22Rv1 (cell line): ENCODE measurements at regions not wholly inside any gene's neighbourhood (a gene's known extent, or its start where the extent isn't known, plus 50 kb on each side); places are given as distances from the start of the nearest gene placed in this dataset.

ENCODE experiments used
- CTCF ChIP-seq: fragments of 450-650 bp; IDR thresholded peaks from 2 replicates; pipeline ENCODE4 v1.5.1; 2017; ENCODE audit warnings: mild to moderate bottlenecking
- ZFX ChIP-seq: fragments of 450-650 bp; IDR thresholded peaks from 2 replicates; pipeline ENCODE4 v1.6.1; 2017; ENCODE audit warnings: antibody characterized with exemption, borderline replicate concordance

DNA sequence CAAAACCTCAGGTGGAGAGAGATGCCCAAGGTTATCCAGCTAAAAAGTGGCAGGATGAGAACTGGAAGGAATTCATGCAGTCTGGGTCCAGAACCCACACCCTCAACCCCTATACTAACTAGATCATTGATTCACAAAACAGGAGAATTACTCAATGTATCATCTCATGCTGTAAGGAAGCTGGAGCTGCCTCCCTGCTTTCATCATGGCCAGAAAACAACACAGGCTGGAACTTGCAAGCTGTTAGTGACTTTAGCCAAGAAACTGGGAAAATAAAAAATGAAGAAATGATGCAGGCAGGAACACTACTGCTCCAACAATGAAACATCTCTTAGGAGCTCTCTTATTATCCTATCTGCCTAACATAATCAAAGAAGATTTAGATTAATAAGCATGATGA, 619.8 kb upstream of the CELF2 start:
- TF ChIP-seq CTCF (no peak), ZFX (no peak)
